ENCODE measurements at regions not wholly inside any gene's neighbourhood (a gene's known extent, or its start where the extent isn't known, plus 50 kb on each side); places are given as distances from the start of the nearest gene placed in this dataset.

- TF ChIP-seq CTCF (IDR thresholded peaks at IDR 0.05) (no peak), POLR2A (IDR thresholded peaks at IDR 0.05) (no peak)
These were observed 220.1 kb downstream of the TBC1D2B start for GRCh38 chr15:77857419-77857818.

Data from heart left ventricle (tissue), 13 donors.